ENCODE measurements at regions not wholly inside any gene's neighbourhood (a gene's known extent, or its start where the extent isn't known, plus 50 kb on each side); places are given as distances from the start of the nearest gene placed in this dataset.

DNA sequence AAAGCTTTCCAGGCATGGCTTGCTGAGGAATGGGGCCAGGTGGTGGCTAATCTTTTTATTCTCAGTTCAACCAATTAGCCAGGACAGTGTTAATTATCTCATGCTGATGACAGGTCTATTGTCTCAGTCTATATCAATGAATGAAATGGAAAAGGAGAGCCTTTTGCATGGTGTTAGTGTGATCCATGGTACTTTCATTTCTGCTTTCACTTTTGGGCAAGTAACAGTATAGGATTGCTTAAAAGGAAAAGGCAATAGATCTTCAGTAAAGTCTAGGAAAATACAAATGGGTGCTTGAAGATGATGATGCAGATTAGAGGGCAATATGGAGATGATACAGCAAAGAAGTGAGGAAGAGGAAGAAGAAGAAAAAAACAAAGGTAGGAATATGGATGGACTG is 430.3 kb downstream of the TFAP2A start:
- Histone ChIP-seq H3K4me1 (ENCODE audit: insufficient read depth, low read length) (no peaks in the 10 kb centered on the region), H3K27me3 (ENCODE audit: insufficient read depth, low read length) (no peaks in the 10 kb centered on the region), H3K9ac (ENCODE audit: low read depth, low read length) (no peak overlapping the region), H3K9me3 (ENCODE audit: insufficient read depth, low read depth, low read length) (peaks cover 7% of the 10 kb centered on the region; the same call in 1 of the 2 replicates), H3K36me3 (ENCODE audit: insufficient read depth, low read depth, low read length) (no peaks in the 10 kb centered on the region), H3K27ac (ENCODE audit: low read length) (no peak overlapping the region), H3K4me3 (ENCODE audit: low read length) (no peak overlapping the region)

DNA sequence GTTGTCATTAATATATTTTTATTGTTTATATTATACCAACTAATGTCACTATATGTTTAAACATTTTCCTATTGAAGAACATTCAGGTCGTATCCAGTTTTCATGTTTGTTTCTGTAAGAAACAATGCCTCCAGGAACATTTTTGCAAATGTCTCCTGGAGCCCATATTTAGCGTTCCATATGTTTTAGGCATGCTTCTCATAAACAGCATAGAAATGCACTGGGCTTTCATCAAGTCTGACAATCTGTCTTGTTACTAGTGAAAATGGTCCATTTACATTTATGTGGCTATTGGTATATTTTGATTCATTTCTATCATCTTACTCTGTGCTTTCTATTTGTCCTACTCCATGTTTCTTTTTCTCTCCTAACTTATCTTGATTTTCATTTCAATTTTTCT is 431.7 kb downstream of the TFAP2A start:
- H3K4me3 ChIP-seq (ENCODE audit: low read length): no peak overlapping the region
- H3K27ac ChIP-seq (ENCODE audit: low read length): no peak overlapping the region
- H3K36me3 ChIP-seq (ENCODE audit: insufficient read depth, low read depth, low read length): no peaks in the 10 kb centered on the region
- H3K9ac ChIP-seq (ENCODE audit: low read depth, low read length): no peak overlapping the region
- H3K4me1 ChIP-seq (ENCODE audit: insufficient read depth, low read length): no peaks in the 10 kb centered on the region
- H3K27me3 ChIP-seq (ENCODE audit: insufficient read depth, low read length): no peaks in the 10 kb centered on the region
- peaks cover 7% of the 10 kb centered on the region; the same call in 1 of the 2 replicates for H3K9me3 ChIP-seq (ENCODE audit: insufficient read depth, low read depth, low read length)

DNA sequence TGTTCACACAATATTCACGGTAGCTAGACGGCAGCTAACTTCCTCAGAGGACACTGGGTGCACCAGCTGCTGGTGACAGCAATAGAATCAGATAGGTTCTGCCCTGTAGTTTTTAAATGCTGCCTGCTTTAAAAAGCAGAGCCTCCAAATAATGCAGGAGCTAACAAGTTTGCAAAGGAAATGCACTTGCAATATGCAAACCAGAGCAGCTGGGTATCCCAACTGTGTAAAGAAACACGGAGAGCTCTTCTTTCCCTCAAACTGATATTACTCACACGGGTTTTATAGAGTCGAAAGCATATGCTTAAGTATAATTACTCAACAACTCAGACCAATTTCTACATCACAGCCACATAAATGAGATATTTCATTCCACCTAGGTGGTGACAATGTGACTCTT is 432.7 kb downstream of the TFAP2A start:
- no peak overlapping the region for H3K27ac ChIP-seq (ENCODE audit: low read length)
- no peak overlapping the region for H3K9ac ChIP-seq (ENCODE audit: low read depth, low read length)
- peaks cover 7% of the 10 kb centered on the region; the same call in 1 of the 2 replicates for H3K9me3 ChIP-seq (ENCODE audit: insufficient read depth, low read depth, low read length)
- H3K27me3 ChIP-seq (ENCODE audit: insufficient read depth, low read length): no peaks in the 10 kb centered on the region
- H3K36me3 ChIP-seq (ENCODE audit: insufficient read depth, low read depth, low read length): no peaks in the 10 kb centered on the region
- no peak overlapping the region for H3K4me3 ChIP-seq (ENCODE audit: low read length)
- no peaks in the 10 kb centered on the region for H3K4me1 ChIP-seq (ENCODE audit: insufficient read depth, low read length)

DNA sequence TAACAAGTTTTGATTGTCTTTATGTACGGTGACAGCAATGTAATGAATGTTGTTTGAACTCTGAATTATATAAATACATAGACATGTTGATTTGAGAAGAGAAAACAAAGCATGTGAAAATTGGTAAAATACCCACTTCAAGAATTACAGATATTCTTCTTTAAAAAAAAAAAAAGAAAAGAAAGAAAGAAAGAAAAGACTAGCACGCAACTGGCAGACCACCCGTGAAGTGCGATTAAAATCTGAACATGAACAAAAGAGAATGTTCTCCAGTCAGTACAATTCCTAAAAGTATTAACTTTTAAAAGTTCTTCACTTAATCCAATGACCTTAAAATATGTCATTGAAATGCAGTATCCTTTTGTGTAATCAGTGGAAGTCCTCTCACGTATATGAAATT is 434.9 kb downstream of the TFAP2A start:
- Histone ChIP-seq H3K27ac (ENCODE audit: low read length) (no peak overlapping the region), H3K9ac (ENCODE audit: low read depth, low read length) (no peak overlapping the region), H3K4me1 (ENCODE audit: insufficient read depth, low read length) (no peaks in the 10 kb centered on the region), H3K27me3 (ENCODE audit: insufficient read depth, low read length) (no peaks in the 10 kb centered on the region), H3K9me3 (ENCODE audit: insufficient read depth, low read depth, low read length) (peaks cover 7% of the 10 kb centered on the region; the same call in 1 of the 2 replicates), H3K36me3 (ENCODE audit: insufficient read depth, low read depth, low read length) (no peaks in the 10 kb centered on the region), H3K4me3 (ENCODE audit: low read length) (no peak overlapping the region)

DNA sequence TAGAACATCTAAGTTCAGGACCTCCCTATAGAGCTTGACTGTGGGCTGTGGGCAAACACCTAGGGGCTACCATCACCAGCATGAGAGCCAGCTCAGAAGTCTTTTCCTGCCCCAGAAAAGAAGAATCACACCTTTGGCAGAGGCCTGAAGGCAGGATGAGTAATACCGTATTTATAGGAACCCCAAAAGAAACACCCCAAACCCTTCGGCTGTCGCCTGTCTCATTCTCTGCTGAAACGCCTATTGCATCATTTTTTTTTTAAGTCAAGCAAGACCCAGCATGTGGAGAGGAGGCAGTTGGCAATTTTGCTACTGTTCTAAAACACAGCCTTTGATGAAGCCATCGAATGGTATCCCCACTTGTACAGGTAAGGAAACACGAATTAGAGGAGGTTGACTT is 436.4 kb downstream of the TFAP2A start:
- Histone ChIP-seq H3K27me3 (ENCODE audit: insufficient read depth, low read length) (no peaks in the 10 kb centered on the region), H3K27ac (ENCODE audit: low read length) (no peak overlapping the region), H3K4me1 (ENCODE audit: insufficient read depth, low read length) (no peaks in the 10 kb centered on the region), H3K36me3 (ENCODE audit: insufficient read depth, low read depth, low read length) (no peaks in the 10 kb centered on the region), H3K9ac (ENCODE audit: low read depth, low read length) (no peak overlapping the region), H3K9me3 (ENCODE audit: insufficient read depth, low read depth, low read length) (no peaks in the 10 kb centered on the region; the same call in 1 of the 2 replicates), H3K4me3 (ENCODE audit: low read length) (no peak overlapping the region)

DNA sequence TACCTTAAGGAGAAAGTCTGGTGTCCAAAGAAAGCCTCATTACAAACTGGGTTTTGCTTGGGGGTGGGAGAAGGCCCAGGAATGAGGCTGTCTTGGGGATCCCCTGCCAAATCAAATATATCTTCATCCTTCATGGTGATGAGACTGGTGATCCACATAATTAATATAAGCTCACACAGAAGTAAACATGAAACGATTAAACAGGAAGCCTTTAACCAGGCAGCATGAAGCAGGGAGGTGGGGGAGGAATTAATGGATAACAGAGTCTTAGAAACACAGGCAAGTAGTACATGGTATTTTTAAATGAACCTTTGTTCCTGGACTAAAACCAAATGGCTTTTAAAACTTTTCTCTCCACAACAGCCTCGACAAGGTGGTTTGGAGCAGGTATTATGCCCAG is 437.5 kb downstream of the TFAP2A start:
- H3K9me3 ChIP-seq (ENCODE audit: insufficient read depth, low read depth, low read length): no peaks in the 10 kb centered on the region; the same call in 1 of the 2 replicates
- H3K27me3 ChIP-seq (ENCODE audit: insufficient read depth, low read length): no peaks in the 10 kb centered on the region
- no peaks in the 10 kb centered on the region for H3K36me3 ChIP-seq (ENCODE audit: insufficient read depth, low read depth, low read length)
- no peaks in the 10 kb centered on the region for H3K4me1 ChIP-seq (ENCODE audit: insufficient read depth, low read length)
- no peak overlapping the region for H3K9ac ChIP-seq (ENCODE audit: low read depth, low read length)
- H3K27ac ChIP-seq (ENCODE audit: low read length): no peak overlapping the region
- no peak overlapping the region for H3K4me3 ChIP-seq (ENCODE audit: low read length)

DNA sequence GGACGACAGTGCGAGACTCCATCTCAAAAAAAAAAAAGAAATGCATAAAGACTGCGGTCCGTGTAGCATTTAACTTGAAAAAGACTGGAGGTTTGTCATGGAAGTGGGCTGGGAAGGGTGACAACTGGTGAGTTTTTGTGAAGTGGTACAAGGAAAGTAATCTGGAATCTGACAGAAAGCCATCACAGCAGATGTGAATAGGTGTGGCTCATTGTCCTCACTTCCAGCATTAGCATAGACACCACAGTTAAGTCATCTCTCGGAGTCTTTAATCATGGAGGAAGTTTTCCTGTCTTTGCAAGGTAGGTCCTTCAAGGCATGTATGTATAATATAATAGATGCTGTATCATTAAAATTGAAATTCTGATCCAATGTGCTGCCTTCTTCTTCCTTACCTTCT is 453.2 kb downstream of the TFAP2A start:
- H3K9me3 ChIP-seq (ENCODE audit: insufficient read depth, low read depth, low read length): no peaks in the 10 kb centered on the region
- H3K4me3 ChIP-seq (ENCODE audit: low read length): no peak overlapping the region
- H3K27ac ChIP-seq (ENCODE audit: low read length): no peak overlapping the region
- H3K9ac ChIP-seq (ENCODE audit: low read depth, low read length): no peak overlapping the region
- H3K27me3 ChIP-seq (ENCODE audit: insufficient read depth, low read length): no peaks in the 10 kb centered on the region
- H3K36me3 ChIP-seq (ENCODE audit: insufficient read depth, low read depth, low read length): no peaks in the 10 kb centered on the region
- no peaks in the 10 kb centered on the region for H3K4me1 ChIP-seq (ENCODE audit: insufficient read depth, low read length)

DNA sequence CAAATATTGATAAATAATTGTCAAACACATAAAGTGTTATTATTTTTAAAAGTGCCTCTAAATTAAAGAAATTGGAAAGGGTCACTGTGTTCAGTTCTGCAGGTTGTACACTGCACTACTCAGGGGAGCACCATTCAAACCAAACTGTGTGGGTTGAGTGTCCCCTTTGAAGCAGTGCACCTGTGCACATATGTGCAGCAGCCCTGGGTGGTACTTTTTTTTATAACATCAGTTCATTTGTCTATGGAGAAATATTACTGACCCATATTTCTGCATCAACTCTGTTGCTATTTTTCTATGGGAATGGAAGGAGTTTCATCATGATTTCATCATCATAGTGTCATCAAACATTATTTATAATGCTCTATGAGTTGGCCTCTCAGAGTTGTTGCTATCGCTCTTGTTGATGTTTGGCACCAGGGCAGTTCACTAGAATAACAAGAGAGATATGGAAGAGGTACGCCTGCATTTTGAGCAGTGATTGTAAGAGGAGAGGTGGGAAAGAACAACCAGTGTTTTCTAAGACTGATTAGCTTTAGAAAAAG is 457.6 kb downstream of the TFAP2A start:
- Histone ChIP-seq H3K9ac (ENCODE audit: low read depth, low read length) (no peak overlapping the region), H3K9me3 (ENCODE audit: insufficient read depth, low read depth, low read length) (no peaks in the 10 kb centered on the region), H3K36me3 (ENCODE audit: insufficient read depth, low read depth, low read length) (no peaks in the 10 kb centered on the region), H3K27ac (ENCODE audit: low read length) (no peak overlapping the region), H3K4me1 (ENCODE audit: insufficient read depth, low read length) (no peaks in the 10 kb centered on the region), H3K27me3 (ENCODE audit: insufficient read depth, low read length) (no peaks in the 10 kb centered on the region), H3K4me3 (ENCODE audit: low read length) (no peak overlapping the region)

DNA sequence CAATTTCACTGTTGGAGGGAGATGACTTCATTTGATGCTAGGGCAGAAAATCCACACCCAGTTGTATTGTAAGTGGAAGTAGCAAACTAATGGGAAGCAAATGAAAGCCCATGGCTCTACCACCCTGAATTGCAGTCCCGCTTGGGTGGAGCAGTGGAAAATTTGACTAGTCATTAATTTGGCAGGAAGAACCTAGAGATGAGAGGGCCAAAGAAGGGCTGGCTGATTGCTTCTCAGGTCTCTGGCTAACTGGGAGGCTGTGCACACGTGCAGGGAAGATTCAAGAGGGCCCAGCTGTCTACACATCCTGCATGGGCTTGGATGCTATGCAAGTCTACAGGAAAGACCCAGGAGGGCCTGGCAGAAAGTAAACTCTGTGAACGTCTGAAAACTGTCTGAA is 466.2 kb downstream of the TFAP2A start:
- no peak overlapping the region for H3K27ac ChIP-seq (ENCODE audit: low read length)
- H3K4me3 ChIP-seq (ENCODE audit: low read length): no peak overlapping the region
- no peaks in the 10 kb centered on the region for H3K36me3 ChIP-seq (ENCODE audit: insufficient read depth, low read depth, low read length)
- no peaks in the 10 kb centered on the region for H3K9me3 ChIP-seq (ENCODE audit: insufficient read depth, low read depth, low read length)
- H3K9ac ChIP-seq (ENCODE audit: low read depth, low read length): no peak overlapping the region
- H3K27me3 ChIP-seq (ENCODE audit: insufficient read depth, low read length): no peaks in the 10 kb centered on the region
- no peaks in the 10 kb centered on the region for H3K4me1 ChIP-seq (ENCODE audit: insufficient read depth, low read length)

DNA sequence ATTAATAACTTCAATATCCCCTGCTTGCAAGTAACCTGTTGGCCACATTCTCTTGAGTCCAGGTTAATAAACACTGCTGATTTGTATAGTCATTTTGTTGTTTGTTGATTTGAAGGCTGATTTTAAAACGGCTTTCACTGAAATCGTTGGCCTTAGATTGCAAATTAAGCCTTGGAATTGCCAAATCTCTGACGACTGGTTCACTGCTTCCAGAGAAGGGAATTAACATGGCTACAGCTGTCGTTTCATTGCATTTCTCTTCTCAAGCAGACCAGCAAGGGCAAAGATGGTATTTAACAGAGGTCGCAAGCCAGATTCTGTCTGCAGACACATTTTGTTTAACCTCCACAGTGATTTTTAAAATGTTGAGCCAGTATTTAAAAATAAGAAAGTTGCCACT is 470.9 kb downstream of the TFAP2A start:
- Histone ChIP-seq H3K9me3 (ENCODE audit: insufficient read depth, low read depth, low read length) (no peaks in the 10 kb centered on the region), H3K4me1 (ENCODE audit: insufficient read depth, low read length) (no peaks in the 10 kb centered on the region), H3K27me3 (ENCODE audit: insufficient read depth, low read length) (no peaks in the 10 kb centered on the region), H3K27ac (ENCODE audit: low read length) (no peak overlapping the region), H3K9ac (ENCODE audit: low read depth, low read length) (no peak overlapping the region), H3K4me3 (ENCODE audit: low read length) (no peak overlapping the region), H3K36me3 (ENCODE audit: insufficient read depth, low read depth, low read length) (no peaks in the 10 kb centered on the region)

DNA sequence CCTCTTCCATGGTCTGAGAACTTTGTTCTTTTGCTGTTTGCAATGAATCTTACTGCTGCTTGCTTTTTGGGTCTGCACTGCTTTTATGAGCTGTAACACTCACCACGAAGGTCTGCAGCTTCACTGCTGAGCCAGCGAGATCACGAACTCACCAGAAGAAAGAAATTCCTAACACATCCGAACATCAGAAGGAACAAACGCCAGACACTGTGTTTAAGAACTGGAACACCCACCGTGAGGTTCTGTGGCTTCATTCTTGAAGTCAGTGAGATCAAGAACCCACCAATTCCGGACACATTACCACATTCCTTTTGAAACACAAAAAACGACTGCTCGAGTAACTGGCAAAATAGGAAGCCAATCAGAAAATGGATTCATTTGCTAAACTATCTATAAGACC is 471.8 kb downstream of the TFAP2A start:
- Histone ChIP-seq H3K4me1 (ENCODE audit: insufficient read depth, low read length) (no peaks in the 10 kb centered on the region), H3K27ac (ENCODE audit: low read length) (no peak overlapping the region), H3K27me3 (ENCODE audit: insufficient read depth, low read length) (no peaks in the 10 kb centered on the region), H3K9ac (ENCODE audit: low read depth, low read length) (no peak overlapping the region), H3K4me3 (ENCODE audit: low read length) (no peak overlapping the region), H3K36me3 (ENCODE audit: insufficient read depth, low read depth, low read length) (no peaks in the 10 kb centered on the region), H3K9me3 (ENCODE audit: insufficient read depth, low read depth, low read length) (no peaks in the 10 kb centered on the region)

DNA sequence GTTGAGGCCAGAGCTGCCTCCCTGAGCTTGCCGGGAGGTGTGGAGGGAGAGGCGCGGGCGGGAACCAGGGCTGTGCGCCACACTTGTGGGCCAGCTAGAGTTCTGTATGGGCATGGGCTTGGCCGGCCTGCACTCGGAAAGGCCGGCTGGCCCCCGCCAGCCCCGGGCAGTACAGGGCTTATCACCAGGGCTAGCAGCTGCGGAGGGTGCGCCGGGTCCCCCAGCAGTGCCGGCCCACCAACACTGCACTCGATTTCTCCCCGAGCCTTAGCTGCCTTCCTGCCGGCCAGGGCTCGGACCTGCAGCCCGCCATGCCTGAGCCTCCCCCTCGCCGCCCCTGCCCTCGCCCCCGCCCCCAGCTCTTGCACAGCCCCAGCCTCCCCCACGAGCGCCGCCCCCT is 472.7 kb downstream of the TFAP2A start:
- no peaks in the 10 kb centered on the region for H3K4me1 ChIP-seq (ENCODE audit: insufficient read depth, low read length)
- no peak overlapping the region for H3K9ac ChIP-seq (ENCODE audit: low read depth, low read length)
- no peak overlapping the region for H3K4me3 ChIP-seq (ENCODE audit: low read length)
- H3K9me3 ChIP-seq (ENCODE audit: insufficient read depth, low read depth, low read length): no peaks in the 10 kb centered on the region
- no peaks in the 10 kb centered on the region for H3K27me3 ChIP-seq (ENCODE audit: insufficient read depth, low read length)
- no peaks in the 10 kb centered on the region for H3K36me3 ChIP-seq (ENCODE audit: insufficient read depth, low read depth, low read length)
- H3K27ac ChIP-seq (ENCODE audit: low read length): no peak overlapping the region
